Skin of body (tissue), 1 donor: ENCODE measurements at regions not wholly inside any gene's neighbourhood (a gene's known extent, or its start where the extent isn't known, plus 50 kb on each side); places are given as distances from the start of the nearest gene placed in this dataset.

Experiments
- DNase-seq: peaks from one replicate; lab custom pipeline; 2025; lab: John Stamatoyannopoulos, UW

GRCh38 chr4:126800575-126801141 is 832.1 kb upstream of the INTU start:
- peak; percentile 94 for DNase-seq

- peak; percentile 82 for DNase-seq
These were observed 825.6 kb upstream of the INTU start for GRCh38 chr4:126807132-126807531.

GRCh38 chr4:126812076-126812475 is 820.7 kb upstream of the INTU start:
- DNase-seq: no peak

- DNase-seq: no peak
These were observed 812.1 kb upstream of the INTU start for GRCh38 chr4:126820631-126821030.

- no peak for DNase-seq
These were observed 811.6 kb upstream of the INTU start for GRCh38 chr4:126821152-126821551.

GRCh38 chr4:126825083-126825482 is 807.7 kb upstream of the INTU start:
- no peak for DNase-seq

GRCh38 chr4:126827669-126828068 is 805.1 kb upstream of the INTU start:
- no peak for DNase-seq

- no peak for DNase-seq
These were observed 797.9 kb upstream of the INTU start for GRCh38 chr4:126834854-126835253.

GRCh38 chr4:126838941-126839679 is 793.6 kb upstream of the INTU start:
- peak; percentile 52 for DNase-seq

- no peak for DNase-seq
These were observed 789.2 kb upstream of the INTU start for GRCh38 chr4:126843492-126844067.

- DNase-seq: no peak
These were observed 782.5 kb upstream of the INTU start for GRCh38 chr4:126850286-126850685.

- DNase-seq: peak; percentile 40
These were observed 781.4 kb upstream of the INTU start for GRCh38 chr4:126851391-126851790.

GRCh38 chr4:126853715-126854114 is 779.0 kb upstream of the INTU start:
- no peak for DNase-seq

- no peak for DNase-seq
These were observed 775.9 kb upstream of the INTU start for GRCh38 chr4:126856906-126857305.

GRCh38 chr4:126859314-126859713 is 773.4 kb upstream of the INTU start:
- no peak for DNase-seq

GRCh38 chr4:126859872-126860271 is 772.9 kb upstream of the INTU start:
- no peak for DNase-seq

- DNase-seq: no peak
These were observed 772.4 kb upstream of the INTU start for GRCh38 chr4:126860308-126860707.

GRCh38 chr4:126869967-126870366 is 762.8 kb upstream of the INTU start:
- no peak for DNase-seq

GRCh38 chr4:126871810-126872209 is 760.9 kb upstream of the INTU start:
- no peak for DNase-seq

- DNase-seq: no peak
These were observed 758.2 kb upstream of the INTU start for GRCh38 chr4:126874533-126874932.

- DNase-seq: no peak
These were observed 743.8 kb upstream of the INTU start for GRCh38 chr4:126888968-126889367.

GRCh38 chr4:126890383-126890782 is 742.4 kb upstream of the INTU start:
- no peak for DNase-seq

- no peak for DNase-seq
These were observed 741.8 kb upstream of the INTU start for GRCh38 chr4:126890994-126891393.
